HCT116 (cell line): ENCODE measurements at regions not wholly inside any gene's neighbourhood (a gene's known extent, or its start where the extent isn't known, plus 50 kb on each side); places are given as distances from the start of the nearest gene placed in this dataset.

Experiments
- CTCF ChIP-seq, 3 experiments: fragments of 200-600 bp in 1 of 3; sonication (generic) in 1 of 3; IDR thresholded peaks in 2 of 3; conservative IDR thresholded peaks in 1 of 3; 2 replicates each; pipeline ENCODE4 v1.5.1; 2012 to 2017; ENCODE audit warnings: low read depth in 2 of 3, low read length in 2 of 3, antibody characterized with exemption in 1 of 3, borderline replicate concordance in 1 of 3, control low read depth in 1 of 3, mild to moderate bottlenecking in 1 of 3, mixed read lengths in 1 of 3, mixed run types in 1 of 3, moderate library complexity in 1 of 3; ENCODE audit not compliant: insufficient read depth in 1 of 3
- EGR1 ChIP-seq: IDR thresholded peaks from 2 replicates; pipeline ENCODE4 v1.6.1; 2012; ENCODE audit warnings: low read depth
- EZH2phosphoT487 ChIP-seq: fragments of 200-600 bp; IDR thresholded peaks from 2 replicates; pipeline ENCODE4 v1.6.1; 2018; ENCODE audit warnings: antibody characterized with exemption, borderline replicate concordance
- MAX ChIP-seq: IDR thresholded peaks from 2 replicates; pipeline ENCODE4 v1.6.1; 2012
- POLR2A ChIP-seq: IDR thresholded peaks from 2 replicates; pipeline ENCODE4 v1.7.0; 2011; ENCODE audit warnings: borderline replicate concordance; ENCODE audit not compliant: insufficient read depth, insufficient read length; ENCODE audit errors: extremely low read depth
- RAD21 ChIP-seq: IDR thresholded peaks from 2 replicates; pipeline ENCODE4 v1.6.1; 2012; ENCODE audit warnings: low read depth, mild to moderate bottlenecking
- ZBTB33 ChIP-seq: IDR thresholded peaks from 2 replicates; pipeline ENCODE4 v1.6.1; 2011; ENCODE audit warnings: mild to moderate bottlenecking, low read length, moderate library complexity; ENCODE audit not compliant: insufficient replicate concordance; ENCODE audit errors: extremely low read depth
- ZFX ChIP-seq: fragments of 450-650 bp; IDR thresholded peaks from 2 replicates; pipeline ENCODE4 v1.6.1; 2017

- no peak for TF ChIP-seq CTCF (IDR thresholded peaks at IDR 0.05 in 2 of 3, conservative IDR thresholded peaks at IDR 0.05 in 1 of 3; ENCODE audit: borderline replicate concordance in 1 of 3, insufficient read depth in 1 of 3, low read depth in 2 of 3, low read length in 2 of 3)
- TF ChIP-seq ZBTB33: no peak
- no peak for TF ChIP-seq ZFX
- TF ChIP-seq EZH2phosphoT487: no peak
- no peak for TF ChIP-seq MAX
- TF ChIP-seq POLR2A: no peak
- no peak for TF ChIP-seq RAD21
- TF ChIP-seq EGR1: no peak
Observed at GRCh38 chr16:62657116-62657515, 620.9 kb upstream of the CDH8 start.
